NCI-H1694 (cell line): ENCODE measurements at regions not wholly inside any gene's neighbourhood (a gene's known extent, or its start where the extent isn't known, plus 50 kb on each side); places are given as distances from the start of the nearest gene placed in this dataset.

Experiments
- DNase-seq: peaks from one replicate; lab custom pipeline; 2025; lab: John Stamatoyannopoulos, UW

DNA sequence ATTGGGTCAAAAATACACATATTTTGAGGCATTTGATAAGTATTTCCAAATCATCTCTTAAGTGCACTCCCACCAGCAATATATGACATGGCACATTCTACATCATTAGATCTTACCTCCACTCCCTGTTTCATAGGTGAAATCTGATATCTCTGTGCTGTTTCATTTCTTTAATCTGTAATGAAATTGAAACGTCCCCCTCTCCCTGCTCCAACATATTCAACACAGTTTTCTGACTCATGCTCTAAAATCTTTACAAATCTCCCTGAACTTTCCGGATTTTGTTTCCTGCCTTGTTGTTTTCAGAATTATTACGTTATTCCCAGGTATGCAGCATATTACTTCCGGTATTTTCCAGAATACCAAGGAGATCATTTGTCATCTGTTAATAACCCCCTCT is 66.1 kb upstream of the AKT3 start:
- DNase-seq: no peak

DNA sequence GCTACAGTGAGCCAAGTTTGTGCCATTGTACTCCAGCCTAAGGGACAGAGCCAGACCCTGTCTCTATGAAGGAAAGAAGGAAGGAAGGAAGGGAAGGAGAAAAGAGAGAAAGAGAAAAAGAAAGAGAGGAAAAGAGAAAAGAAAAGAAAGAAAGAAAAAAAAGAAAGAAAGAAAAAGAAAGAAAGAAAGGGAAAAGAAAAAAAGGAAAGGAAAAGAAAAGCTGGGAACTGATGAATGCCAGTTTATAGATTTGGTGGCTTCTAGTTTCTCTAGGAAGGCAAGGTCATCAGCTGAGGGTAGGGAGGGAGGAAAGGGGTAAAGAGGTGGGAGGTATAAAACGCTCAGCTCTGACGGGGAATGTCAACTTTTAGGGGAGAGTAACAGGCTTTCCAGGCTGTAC is 62.3 kb upstream of the AKT3 start:
- no peak for DNase-seq

DNA sequence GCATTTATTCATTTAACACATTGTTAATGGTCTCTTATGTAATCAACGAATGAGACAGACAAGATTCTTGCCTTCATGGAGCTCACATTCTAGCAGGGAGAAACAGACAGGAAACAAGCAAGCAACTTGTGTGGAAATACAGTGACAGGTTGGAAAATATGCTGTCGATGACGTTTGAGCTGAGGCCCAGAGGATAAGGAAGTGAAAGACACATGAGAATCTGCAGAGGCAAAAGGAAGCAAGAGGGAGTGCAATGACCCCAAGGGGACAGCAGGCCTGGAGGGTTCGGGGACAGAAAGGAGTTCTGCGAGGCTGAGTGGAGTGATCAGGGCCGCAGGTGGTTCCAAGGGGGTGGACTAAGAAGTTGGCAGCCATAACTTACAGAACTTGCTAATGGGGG is 60.6 kb upstream of the AKT3 start:
- DNase-seq: no peak

DNA sequence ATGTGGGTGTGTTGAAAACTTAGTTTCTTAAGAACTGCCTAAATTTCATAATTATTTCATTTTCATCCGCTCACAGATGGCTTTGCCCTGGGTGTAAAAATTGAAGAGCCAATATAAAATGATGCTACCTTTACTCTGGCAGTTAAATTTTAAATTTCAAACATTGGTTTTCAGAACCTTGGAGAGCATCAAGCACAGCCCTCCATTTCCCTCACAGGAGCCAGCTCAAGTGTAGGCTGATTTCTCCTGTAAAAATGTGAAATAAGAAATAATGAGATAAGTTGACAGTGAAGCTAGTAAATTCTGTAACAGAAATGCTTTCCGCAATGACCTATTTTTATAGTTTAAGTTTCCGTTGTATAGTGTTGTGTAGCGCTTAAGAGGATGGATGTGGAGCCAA is 53.9 kb upstream of the AKT3 start:
- no peak for DNase-seq

DNA sequence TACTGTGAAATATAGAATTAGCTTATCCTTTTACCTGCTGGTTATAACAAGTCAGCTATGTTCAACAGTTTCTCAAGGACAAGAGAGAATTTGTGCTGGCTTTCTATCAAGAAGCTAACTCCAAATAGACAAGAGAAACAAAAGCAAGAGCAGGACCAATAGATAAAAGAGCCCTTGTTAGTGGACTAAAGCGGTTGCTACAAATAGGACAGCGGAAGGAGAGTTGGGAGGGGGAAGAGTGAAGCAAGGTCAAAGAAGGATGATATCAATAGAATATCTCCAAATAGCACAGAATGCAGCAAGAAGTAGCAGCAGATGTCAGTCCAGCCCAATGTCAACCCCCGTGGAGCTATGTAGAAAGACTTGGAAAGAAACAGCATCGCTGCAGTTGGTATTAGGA is 53.0 kb upstream of the AKT3 start:
- DNase-seq: peak; percentile 94

DNA sequence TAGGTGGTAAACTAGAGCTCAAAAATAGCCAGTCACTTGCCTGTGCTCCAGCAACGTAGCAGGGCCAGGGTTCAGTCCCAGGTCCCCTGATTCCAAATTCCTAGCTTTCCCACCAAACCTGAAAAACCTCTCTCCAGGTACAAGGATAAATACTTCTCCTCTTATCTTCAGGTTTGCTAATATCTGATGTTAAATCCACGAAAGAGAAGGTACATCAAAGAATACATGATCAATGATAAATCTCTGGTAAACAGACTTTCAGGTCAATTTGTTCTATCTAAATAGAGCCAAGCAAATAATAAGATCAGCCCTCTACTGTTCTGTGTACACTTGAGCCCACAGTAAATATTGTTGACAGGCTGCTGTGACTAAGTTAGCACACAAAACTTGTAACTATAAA is 52.1 kb upstream of the AKT3 start:
- DNase-seq: no peak
